ENCODE measurements at regions not wholly inside any gene's neighbourhood (a gene's known extent, or its start where the extent isn't known, plus 50 kb on each side); places are given as distances from the start of the nearest gene placed in this dataset.

GRCh38 chr20:53693262-53693871, 99.7 kb upstream of the ZNF217 start:
- no peak overlapping the region for H3K4me3 ChIP-seq (ENCODE audit: low read length)
- H3K36me3 ChIP-seq (ENCODE audit: control insufficient read depth, insufficient read depth, low read length): no peaks in the 10 kb centered on the region
- no peaks in the 10 kb centered on the region for H3K9me3 ChIP-seq (replicated peaks; ENCODE audit: control insufficient read depth, low read depth, low read length)
- WGBS (ENCODE audit: insufficient coverage): 80% methylated on average over 5 of the region's 17 CpGs
- no peak overlapping the region for H3K27ac ChIP-seq (ENCODE audit: low read length)
- H3K4me1 ChIP-seq (ENCODE audit: control insufficient read depth, insufficient read depth, low read length): no peaks in the 10 kb centered on the region
- DNase-seq: no peak
- no peaks in the 10 kb centered on the region for H3K27me3 ChIP-seq (ENCODE audit: control insufficient read depth, insufficient read depth, low read length)

DNA sequence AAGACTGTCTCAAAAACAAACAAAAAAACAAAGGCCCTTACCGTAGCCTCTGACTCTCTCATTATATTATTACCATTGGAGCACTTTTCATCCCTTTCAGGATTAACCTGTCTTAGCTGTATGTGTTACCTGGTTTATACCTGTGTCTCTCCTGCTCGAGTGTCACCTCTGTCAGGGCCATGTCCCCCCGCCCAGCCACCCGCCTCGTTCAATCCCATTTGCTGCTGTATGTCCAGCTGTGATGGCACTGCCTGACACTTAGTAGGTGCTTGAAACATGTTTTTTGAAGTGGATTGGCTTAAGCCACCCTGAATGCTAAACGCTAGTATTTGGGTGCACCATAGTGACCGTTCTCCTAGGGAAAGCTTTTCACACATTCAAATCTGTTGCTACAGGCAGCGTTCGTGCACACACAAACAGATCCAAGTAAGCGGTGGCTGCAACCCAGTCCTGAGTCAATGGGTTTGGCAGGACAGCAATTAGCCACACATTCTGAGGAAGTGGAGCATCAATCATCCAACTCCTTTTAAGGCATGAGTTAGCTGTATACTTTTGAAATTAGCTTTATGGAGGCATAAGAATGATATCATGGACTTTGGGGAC, 98.9 kb upstream of the ZNF217 start:
- DNase-seq: peak; percentile 76
- Histone ChIP-seq H3K27me3 (ENCODE audit: control insufficient read depth, insufficient read depth, low read length) (no peaks in the 10 kb centered on the region), H3K36me3 (ENCODE audit: control insufficient read depth, insufficient read depth, low read length) (no peaks in the 10 kb centered on the region), H3K9me3 (replicated peaks; ENCODE audit: control insufficient read depth, low read depth, low read length) (no peaks in the 10 kb centered on the region), H3K27ac (ENCODE audit: low read length) (no peak overlapping the region), H3K4me1 (ENCODE audit: control insufficient read depth, insufficient read depth, low read length) (no peaks in the 10 kb centered on the region), H3K4me3 (ENCODE audit: low read length) (no peak overlapping the region)
- 64% methylated on average over 4 of the region's 10 CpGs for whole genome bisulfite sequencing (ENCODE audit: insufficient coverage)

- no peaks in the 10 kb centered on the region for H3K36me3 ChIP-seq (ENCODE audit: control insufficient read depth, insufficient read depth, low read length)
- no peak for DNase-seq
- H3K27ac ChIP-seq (ENCODE audit: low read length): no peak overlapping the region
- H3K4me3 ChIP-seq (ENCODE audit: low read length): no peak overlapping the region
- H3K4me1 ChIP-seq (ENCODE audit: control insufficient read depth, insufficient read depth, low read length): no peaks in the 10 kb centered on the region
- H3K9me3 ChIP-seq (replicated peaks; ENCODE audit: control insufficient read depth, low read depth, low read length): no peaks in the 10 kb centered on the region
- H3K27me3 ChIP-seq (ENCODE audit: control insufficient read depth, insufficient read depth, low read length): no peaks in the 10 kb centered on the region
- 100% methylated on average over 1 of the region's 1 CpG for WGBS (ENCODE audit: insufficient coverage)
Measured at GRCh38 chr20:53691811-53692192, 98.2 kb upstream of the ZNF217 start.

- no peaks in the 10 kb centered on the region for H3K9me3 ChIP-seq (replicated peaks; ENCODE audit: control insufficient read depth, low read depth, low read length)
- H3K27ac ChIP-seq (ENCODE audit: low read length): no peak overlapping the region
- no peak for DNase-seq
- H3K36me3 ChIP-seq (ENCODE audit: control insufficient read depth, insufficient read depth, low read length): no peaks in the 10 kb centered on the region
- H3K27me3 ChIP-seq (ENCODE audit: control insufficient read depth, insufficient read depth, low read length): no peaks in the 10 kb centered on the region
- no peak overlapping the region for H3K4me3 ChIP-seq (ENCODE audit: low read length)
- 82% methylated on average over 6 of the region's 10 CpGs for whole genome bisulfite sequencing (ENCODE audit: insufficient coverage)
- no peaks in the 10 kb centered on the region for H3K4me1 ChIP-seq (ENCODE audit: control insufficient read depth, insufficient read depth, low read length)
Measured at GRCh38 chr20:53691060-53691810, 97.6 kb upstream of the ZNF217 start.

GRCh38 chr20:53688085-53688484, 94.4 kb upstream of the ZNF217 start:
- H3K9me3 ChIP-seq (replicated peaks; ENCODE audit: control insufficient read depth, low read depth, low read length): no peaks in the 10 kb centered on the region
- no CpG with 5 or more reads among the region's 1 CpG for WGBS (ENCODE audit: insufficient coverage)
- DNase-seq: no peak

GRCh38 chr20:53685070-53685595, 91.5 kb upstream of the ZNF217 start:
- no peak for DNase-seq

More at GRCh38 chr20:53688085-53688484, 94.4 kb upstream of the ZNF217 start:
- no peaks in the 10 kb centered on the region for H3K27me3 ChIP-seq (ENCODE audit: control insufficient read depth, insufficient read depth, low read length)
- H3K4me1 ChIP-seq (ENCODE audit: control insufficient read depth, insufficient read depth, low read length): no peaks in the 10 kb centered on the region
- no peak overlapping the region for H3K27ac ChIP-seq (ENCODE audit: low read length)
- no peaks in the 10 kb centered on the region for H3K36me3 ChIP-seq (ENCODE audit: control insufficient read depth, insufficient read depth, low read length)
- no peak overlapping the region for H3K4me3 ChIP-seq (ENCODE audit: low read length)

GRCh38 chr20:53683506-53683905, 89.9 kb upstream of the ZNF217 start:
- Histone ChIP-seq H3K4me3 (ENCODE audit: low read length) (no peak overlapping the region), H3K9me3 (replicated peaks; ENCODE audit: control insufficient read depth, low read depth, low read length) (no peaks in the 10 kb centered on the region), H3K4me1 (ENCODE audit: control insufficient read depth, insufficient read depth, low read length) (peaks cover 3% of the 10 kb centered on the region), H3K27ac (ENCODE audit: low read length) (no peak overlapping the region), H3K36me3 (ENCODE audit: control insufficient read depth, insufficient read depth, low read length) (no peaks in the 10 kb centered on the region), H3K27me3 (ENCODE audit: control insufficient read depth, insufficient read depth, low read length) (no peaks in the 10 kb centered on the region)
- WGBS (ENCODE audit: insufficient coverage): no CpG with 5 or more reads among the region's 3 CpGs
- no peak for DNase-seq

More at GRCh38 chr20:53685070-53685595, 91.5 kb upstream of the ZNF217 start:
- Histone ChIP-seq H3K9me3 (replicated peaks; ENCODE audit: control insufficient read depth, low read depth, low read length) (no peaks in the 10 kb centered on the region), H3K4me1 (ENCODE audit: control insufficient read depth, insufficient read depth, low read length) (no peaks in the 10 kb centered on the region), H3K27ac (ENCODE audit: low read length) (no peak overlapping the region), H3K27me3 (ENCODE audit: control insufficient read depth, insufficient read depth, low read length) (no peaks in the 10 kb centered on the region), H3K36me3 (ENCODE audit: control insufficient read depth, insufficient read depth, low read length) (no peaks in the 10 kb centered on the region), H3K4me3 (ENCODE audit: low read length) (no peak overlapping the region)
- 72% methylated on average over 3 of the region's 8 CpGs for WGBS (ENCODE audit: insufficient coverage)

DNA sequence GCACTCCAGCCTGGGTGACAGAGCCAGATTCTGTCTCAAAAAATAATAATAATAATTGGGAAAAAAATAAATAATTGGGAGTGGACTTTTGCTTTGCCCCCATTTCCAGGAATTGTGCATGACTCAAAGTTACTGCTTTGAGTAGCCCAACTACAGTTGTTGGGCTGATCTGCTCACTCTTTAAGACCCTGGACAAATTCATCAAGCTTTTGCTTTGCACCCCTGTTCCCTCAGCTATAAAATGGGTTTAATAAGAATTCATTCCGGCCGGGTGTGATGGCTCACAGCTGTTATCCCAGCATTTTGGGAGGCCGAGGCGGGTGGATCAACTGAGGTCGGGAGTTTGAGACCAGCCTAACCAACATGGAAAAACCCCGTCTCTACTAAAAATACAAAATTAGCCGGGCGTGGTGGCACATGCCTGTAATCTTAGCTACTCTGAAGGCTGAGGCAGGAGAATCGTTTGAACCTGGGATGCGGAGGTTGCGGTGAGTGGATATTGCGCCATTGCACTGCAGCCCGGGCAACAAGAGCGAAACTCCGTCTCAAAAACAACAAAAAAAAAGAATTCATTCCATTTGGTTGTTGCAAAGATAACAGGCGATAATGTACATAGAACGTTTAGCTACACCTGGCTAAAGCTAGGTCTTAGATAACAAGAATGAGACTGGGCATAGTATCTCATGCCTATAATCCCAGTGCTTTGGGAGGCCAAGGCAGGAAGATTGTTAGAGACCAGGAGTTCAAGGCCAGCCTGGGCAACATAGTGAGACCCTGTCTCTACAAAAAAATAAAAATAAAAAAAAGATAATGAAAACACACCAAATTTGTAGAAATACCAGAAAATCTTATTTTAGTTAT, 87.9 kb upstream of the ZNF217 start:
- no peaks in the 10 kb centered on the region for H3K36me3 ChIP-seq (ENCODE audit: control insufficient read depth, insufficient read depth, low read length)
- no peak overlapping the region for H3K27ac ChIP-seq (ENCODE audit: low read length)
- no peaks in the 10 kb centered on the region for H3K9me3 ChIP-seq (replicated peaks; ENCODE audit: control insufficient read depth, low read depth, low read length)
- DNase-seq: no peak
- 78% methylated on average over 8 of the region's 17 CpGs for WGBS (ENCODE audit: insufficient coverage)
- H3K27me3 ChIP-seq (ENCODE audit: control insufficient read depth, insufficient read depth, low read length): no peaks in the 10 kb centered on the region
- H3K4me1 ChIP-seq (ENCODE audit: control insufficient read depth, insufficient read depth, low read length): peaks cover 10% of the 10 kb centered on the region
- no peak overlapping the region for H3K4me3 ChIP-seq (ENCODE audit: low read length)

DNA sequence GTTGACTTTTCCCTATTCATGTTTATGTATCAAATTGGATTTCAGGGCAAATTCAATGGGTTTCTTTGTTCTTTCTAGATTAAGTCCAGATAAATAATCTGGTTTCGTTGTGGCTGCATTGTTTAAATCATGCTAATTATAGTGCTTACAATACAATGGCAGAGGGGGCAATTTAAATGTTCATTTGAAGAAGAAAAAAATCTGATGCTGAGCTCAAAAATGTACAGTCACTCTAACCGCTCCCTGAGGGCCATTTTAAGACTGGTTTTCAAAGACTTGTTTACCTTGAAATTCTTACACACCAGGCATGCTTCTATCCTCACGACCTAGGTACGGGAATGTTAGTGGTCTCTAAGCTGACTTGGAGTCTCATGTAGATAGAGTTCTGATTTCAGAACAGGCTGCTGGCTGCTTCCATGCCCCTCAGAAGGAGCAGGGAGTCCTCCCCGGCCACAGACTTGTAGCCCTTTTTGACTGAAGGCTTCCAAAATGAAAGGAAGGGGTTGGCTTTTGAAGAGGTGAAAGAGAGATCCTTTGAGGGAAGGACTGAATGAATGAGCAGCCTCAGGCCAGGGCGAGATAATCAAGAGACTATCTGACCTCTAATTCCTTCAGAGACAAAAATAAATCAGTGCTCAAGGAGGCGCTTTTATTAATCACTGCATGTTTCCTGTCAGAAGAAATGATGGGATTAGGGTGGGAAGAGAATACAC, 86.1 kb upstream of the ZNF217 start:
- DNase-seq: no peak
- Histone ChIP-seq H3K36me3 (ENCODE audit: control insufficient read depth, insufficient read depth, low read length) (no peaks in the 10 kb centered on the region), H3K4me1 (ENCODE audit: control insufficient read depth, insufficient read depth, low read length) (peaks cover 10% of the 10 kb centered on the region), H3K27ac (ENCODE audit: low read length) (peak overlapping the region; percentile 32), H3K9me3 (replicated peaks; ENCODE audit: control insufficient read depth, low read depth, low read length) (no peaks in the 10 kb centered on the region), H3K27me3 (ENCODE audit: control insufficient read depth, insufficient read depth, low read length) (no peaks in the 10 kb centered on the region), H3K4me3 (ENCODE audit: low read length) (no peak overlapping the region)
- WGBS (ENCODE audit: insufficient coverage): 67% methylated on average over 1 of the region's 7 CpGs

Measured in muscle of leg (tissue), 3 donors.